ENCODE measurements at regions not wholly inside any gene's neighbourhood (a gene's known extent, or its start where the extent isn't known, plus 50 kb on each side); places are given as distances from the start of the nearest gene placed in this dataset.

GRCh38 chr17:6299275-6299674 lies 135.6 kb downstream of the AIPL1 start:
- Histone ChIP-seq H3K4ac (ENCODE audit: low read length) (no peak overlapping the region), H3K9ac (ENCODE audit: low read depth, low read length, poor library complexity) (no peak overlapping the region), H3K18ac (ENCODE audit: low read length) (no peak overlapping the region), H3K4me2 (ENCODE audit: insufficient read depth, low read length, poor library complexity, severe bottlenecking) (no peak overlapping the region), H3K23ac (ENCODE audit: low read depth, low read length, poor library complexity) (no peak overlapping the region), H4K91ac (ENCODE audit: low read depth, low read length, poor library complexity) (no peak overlapping the region), H2BK12ac (ENCODE audit: low read length) (no peak overlapping the region), H3K4me1 (ENCODE audit: control insufficient read depth in 2 of 2, insufficient read depth in 1 of 2, low read depth in 1 of 2, low read length in 2 of 2) (no peaks in the 10 kb centered on the region), H2BK120ac (ENCODE audit: low read depth, low read length) (no peak overlapping the region), H4K8ac (ENCODE audit: low read depth, low read length) (no peak overlapping the region), H3K79me1 (ENCODE audit: low read depth, low read length) (no peaks in the 10 kb centered on the region), H3K14ac (ENCODE audit: low read length) (no peak overlapping the region), H3K9me3 (replicated peaks in 1 of 2; ENCODE audit: control insufficient read depth in 2 of 2, insufficient read depth in 1 of 2, low read depth in 1 of 2, low read length in 2 of 2) (no peaks in the 10 kb centered on the region), H3K27me3 (ENCODE audit: control insufficient read depth in 3 of 3, insufficient read depth in 3 of 3, low read depth in 1 of 3, low read length in 3 of 3) (peaks cover 0 to under 1% (median 0%) of the 10 kb centered on the region in 3 experiments), H2AK5ac (ENCODE audit: low read depth, low read length) (no peak overlapping the region), H3K36me3 (replicated peaks in 1 of 2; ENCODE audit: control insufficient read depth in 2 of 2, insufficient read depth in 2 of 2, low read length in 2 of 2) (no peaks in the 10 kb centered on the region), H3K4me3 (ENCODE audit: low read length in 2 of 2) (no peak overlapping the region), H2AFZ (ENCODE audit: low read length) (no peak overlapping the region), H2BK5ac (ENCODE audit: low read length) (no peak overlapping the region), H2BK15ac (ENCODE audit: low read length) (no peak overlapping the region), H3K27ac (replicated peaks; ENCODE audit: low read length) (no peak overlapping the region)
- WGBS, 2 donors (ENCODE audit: extremely low coverage in 2 of 2, insufficient read length in 2 of 2, insufficient replicate concordance in 1 of 2), result no CpG with 5 or more reads among the region's 6 CpGs
- DNase-seq (ENCODE audit: low spot score), result no peak

- no CpG with 5 or more reads among the region's 4 CpGs for WGBS, 2 donors (ENCODE audit: extremely low coverage in 2 of 2, insufficient read length in 2 of 2, insufficient replicate concordance in 1 of 2)
- H2BK120ac ChIP-seq (ENCODE audit: low read depth, low read length), result no peak overlapping the region
- peak overlapping the region; percentile 27 for H3K18ac ChIP-seq (ENCODE audit: low read length)
- no peak overlapping the region for H3K27ac ChIP-seq (replicated peaks; ENCODE audit: low read length)
- no peak overlapping the region for H3K4me3 ChIP-seq (ENCODE audit: low read length in 2 of 2)
- no peak overlapping the region for H2BK5ac ChIP-seq (ENCODE audit: low read length)
- no peaks in the 10 kb centered on the region for H3K79me1 ChIP-seq (ENCODE audit: low read depth, low read length)
- H2AFZ ChIP-seq (ENCODE audit: low read length), result no peak overlapping the region
- no peak for DNase-seq (ENCODE audit: low spot score)
- peaks cover 0 to 3% (median 0%) of the 10 kb centered on the region in 3 experiments for H3K27me3 ChIP-seq (ENCODE audit: control insufficient read depth in 3 of 3, insufficient read depth in 3 of 3, low read depth in 1 of 3, low read length in 3 of 3)
- no peak overlapping the region for H2BK15ac ChIP-seq (ENCODE audit: low read length)
- H4K91ac ChIP-seq (ENCODE audit: low read depth, low read length, poor library complexity), result no peak overlapping the region
- H3K4me2 ChIP-seq (ENCODE audit: insufficient read depth, low read length, poor library complexity, severe bottlenecking), result no peak overlapping the region
- H3K23ac ChIP-seq (ENCODE audit: low read depth, low read length, poor library complexity), result no peak overlapping the region
- H3K36me3 ChIP-seq (replicated peaks in 1 of 2; ENCODE audit: control insufficient read depth in 2 of 2, insufficient read depth in 2 of 2, low read length in 2 of 2), result no peaks in the 10 kb centered on the region
- H3K9me3 ChIP-seq (replicated peaks in 1 of 2; ENCODE audit: control insufficient read depth in 2 of 2, insufficient read depth in 1 of 2, low read depth in 1 of 2, low read length in 2 of 2), result no peaks in the 10 kb centered on the region
- H2BK12ac ChIP-seq (ENCODE audit: low read length), result no peak overlapping the region
- no peak overlapping the region for H3K9ac ChIP-seq (ENCODE audit: low read depth, low read length, poor library complexity)
- no peak overlapping the region for H3K4ac ChIP-seq (ENCODE audit: low read length)
- H2AK5ac ChIP-seq (ENCODE audit: low read depth, low read length), result no peak overlapping the region
- no peaks in the 10 kb centered on the region for H3K4me1 ChIP-seq (ENCODE audit: control insufficient read depth in 2 of 2, insufficient read depth in 1 of 2, low read depth in 1 of 2, low read length in 2 of 2)
- no peak overlapping the region for H4K8ac ChIP-seq (ENCODE audit: low read depth, low read length)
- no peak overlapping the region for H3K14ac ChIP-seq (ENCODE audit: low read length)
Observed at GRCh38 chr17:6297960-6298359, 137.0 kb downstream of the AIPL1 start.

- Histone ChIP-seq H3K79me1 (ENCODE audit: low read depth, low read length) (no peaks in the 10 kb centered on the region), H2BK12ac (ENCODE audit: low read length) (no peak overlapping the region), H3K27me3 (ENCODE audit: control insufficient read depth in 3 of 3, insufficient read depth in 3 of 3, low read depth in 1 of 3, low read length in 3 of 3) (peaks cover 0 to 3% (median 0%) of the 10 kb centered on the region in 3 experiments), H3K18ac (ENCODE audit: low read length) (no peak overlapping the region), H2AK5ac (ENCODE audit: low read depth, low read length) (peak overlapping the region; percentile 46), H3K9me3 (replicated peaks in 1 of 2; ENCODE audit: control insufficient read depth in 2 of 2, insufficient read depth in 1 of 2, low read depth in 1 of 2, low read length in 2 of 2) (no peaks in the 10 kb centered on the region), H3K9ac (ENCODE audit: low read depth, low read length, poor library complexity) (no peak overlapping the region), H3K4me1 (ENCODE audit: control insufficient read depth in 2 of 2, insufficient read depth in 1 of 2, low read depth in 1 of 2, low read length in 2 of 2) (no peaks in the 10 kb centered on the region), H2BK15ac (ENCODE audit: low read length) (no peak overlapping the region), H2BK120ac (ENCODE audit: low read depth, low read length) (no peak overlapping the region), H4K91ac (ENCODE audit: low read depth, low read length, poor library complexity) (no peak overlapping the region), H2AFZ (ENCODE audit: low read length) (no peak overlapping the region), H3K4me2 (ENCODE audit: insufficient read depth, low read length, poor library complexity, severe bottlenecking) (no peak overlapping the region), H4K8ac (ENCODE audit: low read depth, low read length) (no peak overlapping the region), H3K36me3 (replicated peaks in 1 of 2; ENCODE audit: control insufficient read depth in 2 of 2, insufficient read depth in 2 of 2, low read length in 2 of 2) (no peaks in the 10 kb centered on the region), H2BK5ac (ENCODE audit: low read length) (no peak overlapping the region), H3K27ac (replicated peaks; ENCODE audit: low read length) (no peak overlapping the region), H3K23ac (ENCODE audit: low read depth, low read length, poor library complexity) (peak overlapping the region; percentile 50), H3K4ac (ENCODE audit: low read length) (no peak overlapping the region), H3K4me3 (ENCODE audit: low read length in 2 of 2) (no peak overlapping the region), H3K14ac (ENCODE audit: low read length) (no peak overlapping the region)
- no peak for DNase-seq (ENCODE audit: low spot score)
- WGBS, 2 donors (ENCODE audit: extremely low coverage in 2 of 2, insufficient read length in 2 of 2, insufficient replicate concordance in 1 of 2), result no CpG with 5 or more reads among the region's 2 CpGs
Observed at GRCh38 chr17:6297119-6297518, 137.8 kb downstream of the AIPL1 start.

- no peak overlapping the region for H3K4ac ChIP-seq (ENCODE audit: low read length)
- no peak overlapping the region for H2AFZ ChIP-seq (ENCODE audit: low read length)
- H3K4me1 ChIP-seq (ENCODE audit: control insufficient read depth in 2 of 2, insufficient read depth in 1 of 2, low read depth in 1 of 2, low read length in 2 of 2), result peaks cover 0 to 3% of the 10 kb centered on the region in 2 donors
- H2BK120ac ChIP-seq (ENCODE audit: low read depth, low read length), result no peak overlapping the region
- no peak overlapping the region for H2BK5ac ChIP-seq (ENCODE audit: low read length)
- no peak overlapping the region for H3K4me2 ChIP-seq (ENCODE audit: insufficient read depth, low read length, poor library complexity, severe bottlenecking)
- no peak overlapping the region for H3K9ac ChIP-seq (ENCODE audit: low read depth, low read length, poor library complexity)
- DNase-seq (ENCODE audit: low spot score), result no peak
- no peak overlapping the region for H2BK15ac ChIP-seq (ENCODE audit: low read length)
- no peaks in the 10 kb centered on the region for H3K79me1 ChIP-seq (ENCODE audit: low read depth, low read length)
- no peaks in the 10 kb centered on the region for H3K9me3 ChIP-seq (replicated peaks in 1 of 2; ENCODE audit: control insufficient read depth in 2 of 2, insufficient read depth in 1 of 2, low read depth in 1 of 2, low read length in 2 of 2)
- no peak overlapping the region for H3K14ac ChIP-seq (ENCODE audit: low read length)
- H2AK5ac ChIP-seq (ENCODE audit: low read depth, low read length), result no peak overlapping the region
- peaks cover 0 to 3% (median 0%) of the 10 kb centered on the region in 3 experiments for H3K27me3 ChIP-seq (ENCODE audit: control insufficient read depth in 3 of 3, insufficient read depth in 3 of 3, low read depth in 1 of 3, low read length in 3 of 3)
- H3K18ac ChIP-seq (ENCODE audit: low read length), result no peak overlapping the region
- H3K4me3 ChIP-seq (ENCODE audit: low read length in 2 of 2), result no peak overlapping the region
- no peak overlapping the region for H4K8ac ChIP-seq (ENCODE audit: low read depth, low read length)
- no peak overlapping the region for H2BK12ac ChIP-seq (ENCODE audit: low read length)
- no peaks in the 10 kb centered on the region for H3K36me3 ChIP-seq (replicated peaks in 1 of 2; ENCODE audit: control insufficient read depth in 2 of 2, insufficient read depth in 2 of 2, low read length in 2 of 2)
- H3K27ac ChIP-seq (replicated peaks; ENCODE audit: low read length), result no peak overlapping the region
- H4K91ac ChIP-seq (ENCODE audit: low read depth, low read length, poor library complexity), result no peak overlapping the region
- no CpG with 5 or more reads among the region's 2 CpGs for WGBS, 2 donors (ENCODE audit: extremely low coverage in 2 of 2, insufficient read length in 2 of 2, insufficient replicate concordance in 1 of 2)
- H3K23ac ChIP-seq (ENCODE audit: low read depth, low read length, poor library complexity), result no peak overlapping the region
Observed at GRCh38 chr17:6290488-6291196, 144.3 kb downstream of the AIPL1 start.
